Uterus (tissue), 3 donors: ENCODE measurements at regions not wholly inside any gene's neighbourhood (a gene's known extent, or its start where the extent isn't known, plus 50 kb on each side); places are given as distances from the start of the nearest gene placed in this dataset.
A peak's percentile ranks its signal among the peaks of the same experiment; 100 is the strongest.

Source experiments
- DNase-seq, 2 donors: peaks; one replicate each; pipeline ENCODE4 v3.0.0-alpha.2; 2019 to 2020
- H3K27ac ChIP-seq, 2 donors: fragments of 200-600 bp; sonication (generic); 1 replicate in 1 of 2; 2 replicates in 1 of 2; pipeline ENCODE4 v1.5.1; 2016 to 2018
- H3K27me3 ChIP-seq, 2 donors: fragments of 200-600 bp; sonication (generic); one replicate each; pipeline ENCODE4 v1.5.1; 2018 to 2019; ENCODE audit warnings: control low read depth in 1 of 2
- H3K36me3 ChIP-seq, 2 donors: fragments of 200-600 bp; sonication (generic); one replicate each; pipeline ENCODE4 v1.5.1; 2019; ENCODE audit warnings: control low read depth in 1 of 2
- H3K4me1 ChIP-seq, 2 donors: fragments of 200-600 bp; sonication (generic); one replicate each; pipeline ENCODE4 v1.5.1; 2018 to 2019; ENCODE audit warnings: control low read depth in 1 of 2
- H3K4me3 ChIP-seq, 2 donors: fragments of 200-600 bp; sonication (generic); 1 replicate in 1 of 2; 2 replicates in 1 of 2; pipeline ENCODE4 v1.5.1; 2018 to 2019; ENCODE audit warnings: mild to moderate bottlenecking in 1 of 2
- H3K9me3 ChIP-seq, 2 donors: fragments of 200-600 bp; sonication (generic); one replicate each; pipeline ENCODE4 v1.5.1; 2019; ENCODE audit warnings: control low read depth in 1 of 2
- CTCF ChIP-seq, 4 experiments: fragments of 200-600 bp in 2 of 4; fragments of 450-650 bp in 2 of 4; sonication (generic) in 2 of 4; IDR thresholded peaks; one replicate each; pipeline ENCODE4 v1.5.1; 2016 to 2019; ENCODE audit warnings: antibody characterized with exemption in 4 of 4, mild to moderate bottlenecking in 2 of 4, moderate library complexity in 1 of 4
- POLR2A ChIP-seq, 2 donors: fragments of 450-650 bp; IDR thresholded peaks; one replicate each; pipeline ENCODE4 v1.6.1; 2016; ENCODE audit warnings: antibody characterized with exemption in 2 of 2, mild to moderate bottlenecking in 1 of 2, moderate library complexity in 1 of 2
- intact Hi-C: fragments of 100-400 bp; cut with DNase I; formaldehyde crosslinking; loops from one replicate; pipeline ENCODE4 v1.15.1; 2023; ENCODE audit warnings: low total_unique reads
- donor health status: DM: yes; HTN: yes; CAD: no.

- Histone ChIP-seq H3K4me1 (no peaks in the 10 kb centered on the region), H3K4me3 (no peak overlapping the region), H3K27me3 (no peaks in the 10 kb centered on the region), H3K36me3 (no peaks in the 10 kb centered on the region), H3K9me3 (no peaks in the 10 kb centered on the region), H3K27ac (no peak overlapping the region)
- intact Hi-C loops, result no loop called here
- no peak for DNase-seq
- TF ChIP-seq POLR2A (IDR thresholded peaks at IDR 0.05) (no peak), CTCF (IDR thresholded peaks at IDR 0.05) (no peak)
Observed at GRCh38 chr6:19597809-19598320, 239.3 kb upstream of the ID4 start.

- Histone ChIP-seq H3K9me3 (no peaks in the 10 kb centered on the region), H3K4me1 (no peaks in the 10 kb centered on the region), H3K36me3 (no peaks in the 10 kb centered on the region), H3K27me3 (no peaks in the 10 kb centered on the region), H3K4me3 (no peak overlapping the region), H3K27ac (no peak overlapping the region)
- TF ChIP-seq POLR2A (IDR thresholded peaks at IDR 0.05) (no peak), CTCF (IDR thresholded peaks at IDR 0.05) (no peak)
- intact Hi-C loops, result no loop called here
- DNase-seq, result no peak
Observed at GRCh38 chr6:19599796-19600464, 237.2 kb upstream of the ID4 start.

GRCh38 chr6:19602434-19603013 is 234.6 kb upstream of the ID4 start:
- Histone ChIP-seq H3K27me3 (no peaks in the 10 kb centered on the region), H3K36me3 (no peaks in the 10 kb centered on the region)

GRCh38 chr6:19603721-19604120 is 233.4 kb upstream of the ID4 start:
- H3K9me3 ChIP-seq, result no peaks in the 10 kb centered on the region
- no peaks in the 10 kb centered on the region for H3K27me3 ChIP-seq
- intact Hi-C loops, result no loop called here
- DNase-seq, result peak in 1 of 2 donors; percentile 26
- no peaks in the 10 kb centered on the region for H3K36me3 ChIP-seq
- H3K4me1 ChIP-seq, result no peaks in the 10 kb centered on the region
- no peak overlapping the region for H3K4me3 ChIP-seq
- no peak for TF ChIP-seq POLR2A (IDR thresholded peaks at IDR 0.05)
- no peak for TF ChIP-seq CTCF (IDR thresholded peaks at IDR 0.05)
- H3K27ac ChIP-seq, result no peak overlapping the region

More at GRCh38 chr6:19602434-19603013, 234.6 kb upstream of the ID4 start:
- no peak for TF ChIP-seq CTCF (IDR thresholded peaks at IDR 0.05)
- no peak for TF ChIP-seq POLR2A (IDR thresholded peaks at IDR 0.05)
- H3K27ac ChIP-seq, result no peak overlapping the region
- H3K4me3 ChIP-seq, result no peak overlapping the region
- no peaks in the 10 kb centered on the region for H3K4me1 ChIP-seq
- H3K9me3 ChIP-seq, result no peaks in the 10 kb centered on the region
- intact Hi-C loops, result no loop called here
- DNase-seq, result no peak

GRCh38 chr6:19605624-19606023 is 231.5 kb upstream of the ID4 start:
- Histone ChIP-seq H3K27me3 (no peaks in the 10 kb centered on the region), H3K4me3 (no peak overlapping the region), H3K9me3 (no peaks in the 10 kb centered on the region), H3K36me3 (no peaks in the 10 kb centered on the region), H3K27ac (no peak overlapping the region), H3K4me1 (no peaks in the 10 kb centered on the region)
- intact Hi-C loops, result no loop called here
- TF ChIP-seq CTCF (IDR thresholded peaks at IDR 0.05), result no peak
- no peak for TF ChIP-seq POLR2A (IDR thresholded peaks at IDR 0.05)
- DNase-seq, result no peak
